NCI-H2081 treated with DMSO at 0.1 percent for 48 hours (cell line): ENCODE measurements at regions not wholly inside any gene's neighbourhood (a gene's known extent, or its start where the extent isn't known, plus 50 kb on each side); places are given as distances from the start of the nearest gene placed in this dataset.
"Not testable (repeated sequence)": the region's sequence is repeated elsewhere in the genome, so short reads cannot be mapped to it uniquely, and the experiment has no call there.

Experiments
- DNase-seq: peaks from one replicate; lab custom pipeline; 2025; lab: John Stamatoyannopoulos, UW

DNA sequence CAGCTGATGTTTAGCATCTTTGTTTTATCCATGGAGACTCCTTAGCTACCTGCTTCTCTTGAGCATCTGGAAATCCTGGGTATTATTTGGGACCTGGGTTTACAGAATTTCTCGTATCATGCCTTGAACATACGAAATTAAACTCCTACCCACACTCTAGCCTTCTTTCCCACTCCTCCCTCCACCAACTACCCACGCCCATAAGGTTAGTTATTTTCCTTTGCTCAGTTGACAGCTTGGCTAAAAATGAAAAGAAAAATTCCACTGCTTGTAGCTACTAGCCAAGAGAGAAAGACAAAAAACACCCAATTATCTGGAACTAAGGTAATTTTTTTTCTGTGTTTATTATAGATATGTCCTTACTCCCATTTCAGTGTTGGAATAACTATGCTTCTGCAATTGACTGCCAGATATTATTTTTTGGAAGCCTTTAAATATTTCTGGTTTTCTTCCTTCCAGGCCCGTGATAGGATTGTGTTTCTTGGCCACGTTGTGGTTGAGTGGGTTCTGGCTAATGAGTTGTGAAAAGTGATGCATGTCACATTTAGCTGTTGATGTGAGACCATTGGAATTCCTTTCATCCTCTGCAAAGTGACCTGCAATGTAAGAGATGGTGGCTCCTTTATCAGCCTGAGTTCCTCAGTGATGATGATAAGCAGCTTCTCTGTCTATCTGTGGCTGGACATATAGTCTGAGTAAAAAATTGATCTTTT, 308.1 kb downstream of the LRRC70 start:
- DNase-seq = no peak

DNA sequence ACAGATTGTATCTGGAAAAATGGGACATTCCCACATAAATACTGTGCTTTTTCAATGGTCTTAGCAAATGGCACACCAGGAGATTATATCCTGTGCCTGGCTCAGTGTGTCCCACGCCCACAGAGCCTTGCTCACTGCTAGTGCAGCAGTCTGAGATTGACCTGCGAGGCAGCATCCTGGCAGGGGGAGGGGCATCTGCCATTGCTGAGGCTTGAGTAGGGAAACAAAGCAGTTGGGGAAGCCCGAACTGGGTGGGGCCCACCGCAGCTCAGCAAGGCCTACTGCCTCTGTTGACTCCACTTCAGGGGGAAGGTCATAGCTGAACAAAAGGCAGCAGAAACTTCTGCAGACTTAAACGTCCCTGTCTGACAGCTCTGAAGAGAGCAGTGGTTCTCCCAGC, 258.7 kb downstream of the LRRC70 start:
- DNase-seq = not testable (repeated sequence)

GRCh38 chr5:62829604-62829986, 251.0 kb downstream of the LRRC70 start:
- no peak for DNase-seq

DNA sequence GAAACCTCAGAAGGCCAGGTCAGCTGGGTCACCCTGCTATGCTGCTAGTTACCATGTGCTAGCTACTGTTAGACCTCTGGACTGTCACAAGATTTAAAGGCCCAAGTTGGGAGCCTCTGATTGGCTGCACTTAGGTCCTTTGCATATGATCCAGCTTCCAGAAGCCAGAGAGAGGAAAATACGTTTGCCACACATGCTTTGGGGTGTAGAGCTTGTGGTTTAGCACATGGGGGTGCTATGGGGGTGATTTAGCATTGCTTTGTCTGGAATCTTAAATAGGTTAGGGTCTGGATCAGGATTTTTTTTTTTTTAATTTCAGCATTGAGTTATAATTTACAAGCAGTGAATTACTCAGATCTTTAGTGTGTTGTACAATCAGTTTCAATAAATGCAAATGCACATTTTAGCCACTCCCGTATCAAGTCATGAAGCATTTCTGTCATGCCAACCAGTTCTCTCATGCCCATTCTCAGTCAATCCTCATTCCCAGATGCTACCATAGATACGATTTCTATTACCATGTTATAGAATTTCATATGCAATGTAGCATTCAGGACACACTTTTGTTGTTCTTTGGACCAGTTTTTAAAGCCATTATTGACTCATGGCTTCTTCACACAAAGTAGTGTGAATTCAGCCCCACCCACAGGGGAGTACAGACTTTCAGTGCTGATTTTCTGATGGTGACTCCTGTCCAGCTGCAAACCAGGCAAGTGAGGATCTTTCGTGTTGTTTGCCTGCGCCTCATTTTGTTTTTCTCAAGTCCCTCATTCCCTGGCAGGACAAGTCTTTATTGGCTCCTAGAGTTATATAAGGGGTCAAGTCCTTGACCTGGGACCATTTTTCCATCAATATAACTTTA, 250.4 kb downstream of the LRRC70 start:
- DNase-seq = no peak

- DNase-seq = no peak
Observed at GRCh38 chr5:62825623-62826220, 247.1 kb downstream of the LRRC70 start.

GRCh38 chr5:62824936-62825335, 246.3 kb downstream of the LRRC70 start:
- DNase-seq = no peak

DNA sequence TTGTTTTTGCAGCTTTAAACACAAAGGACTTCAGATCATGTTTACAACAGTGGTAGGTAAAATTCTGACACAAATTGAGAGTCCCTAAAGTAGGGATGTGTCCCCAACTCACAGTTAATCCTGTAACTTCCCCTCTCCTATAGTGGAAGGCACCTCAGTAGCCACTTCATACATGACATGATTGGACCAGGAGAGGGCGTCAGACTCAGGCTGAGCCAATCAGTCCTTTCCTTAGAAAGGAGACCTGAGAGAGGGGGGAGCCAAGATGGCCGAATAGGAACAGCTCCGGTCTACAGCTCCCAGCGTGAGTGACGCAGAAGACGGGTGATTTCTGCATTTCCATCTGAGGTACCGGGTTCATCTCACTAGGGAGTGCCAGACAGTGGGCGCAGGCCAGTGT, 238.4 kb downstream of the LRRC70 start:
- not testable (repeated sequence) for DNase-seq

DNA sequence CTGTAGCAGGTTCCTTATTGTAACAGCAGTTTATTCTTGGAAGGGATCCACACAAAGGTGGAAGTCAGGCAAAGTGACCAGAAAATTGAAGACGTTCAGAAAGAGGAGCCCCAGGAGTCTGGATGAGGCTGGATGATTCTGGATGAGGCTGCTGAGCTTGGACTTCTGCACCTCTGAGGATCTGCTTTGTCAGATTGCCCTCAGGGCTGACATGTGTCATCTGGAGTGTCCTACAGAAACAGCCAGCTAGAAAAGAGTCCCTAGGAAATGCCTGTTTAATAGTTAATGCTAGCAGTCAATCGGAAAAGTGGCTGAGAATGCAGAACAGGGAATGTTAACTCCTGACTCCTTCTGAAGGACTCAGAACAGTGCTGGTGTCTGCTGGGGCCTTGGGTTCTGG, 236.4 kb downstream of the LRRC70 start:
- no peak for DNase-seq

GRCh38 chr5:62812621-62813255, 234.1 kb downstream of the LRRC70 start:
- DNase-seq = no peak

DNA sequence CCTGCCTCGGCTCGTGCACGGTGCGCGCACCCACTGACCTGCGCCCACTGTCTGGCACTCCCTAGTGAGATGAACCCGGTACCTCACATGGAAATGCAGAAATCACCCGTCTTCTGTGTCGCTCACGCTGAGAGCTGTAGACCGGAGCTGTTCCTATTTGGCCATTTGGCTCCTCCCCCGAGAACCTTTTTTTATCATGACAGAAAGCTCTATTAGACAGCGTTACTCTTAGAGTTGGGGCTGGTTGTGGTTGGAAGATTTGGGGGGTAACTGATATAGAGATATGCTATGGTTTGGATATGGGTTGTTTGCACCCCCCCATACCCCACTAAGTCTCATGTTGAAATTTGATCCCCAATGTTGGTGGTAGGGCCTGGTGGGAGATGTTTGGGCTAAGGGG, 226.2 kb downstream of the LRRC70 start:
- DNase-seq = not testable (repeated sequence)

DNA sequence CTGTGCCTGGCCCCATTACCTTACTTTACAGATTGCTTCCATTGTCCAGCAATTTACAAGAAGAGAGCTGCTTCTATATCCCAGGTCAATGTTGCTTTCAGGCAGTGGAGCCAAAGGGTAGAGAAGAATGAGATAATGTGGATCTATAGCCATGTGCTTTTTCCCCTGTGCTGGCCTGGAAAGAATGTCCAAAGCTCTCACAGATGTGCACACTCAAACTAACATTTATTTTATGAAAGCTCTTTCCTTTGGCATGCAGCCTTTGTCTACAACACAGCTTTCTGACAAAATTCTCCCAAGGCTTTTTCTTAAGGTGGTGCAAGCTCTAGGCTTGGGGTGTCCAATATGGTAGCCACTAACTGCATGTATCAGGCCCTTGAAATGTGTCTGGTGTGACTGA, 217.3 kb downstream of the LRRC70 start:
- no peak for DNase-seq

DNA sequence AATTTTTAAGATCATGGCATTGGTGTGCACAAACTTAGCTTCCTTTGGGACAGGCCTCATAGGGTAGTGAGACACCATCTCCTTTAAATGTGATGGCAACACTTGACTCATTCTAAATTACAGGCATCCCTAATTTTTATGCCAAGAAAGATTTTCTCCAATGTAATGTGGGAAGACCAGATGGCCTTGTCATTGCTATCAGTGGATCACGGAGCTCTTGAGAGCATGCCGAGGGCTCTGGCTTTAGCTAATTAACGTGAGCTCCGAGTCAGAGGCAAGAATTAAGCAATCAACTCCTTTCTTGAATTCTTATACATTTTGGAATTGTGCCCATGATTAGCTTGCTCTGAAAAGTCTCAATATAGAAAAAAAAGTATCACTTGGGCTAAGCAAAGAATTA, 215.8 kb downstream of the LRRC70 start:
- no peak for DNase-seq

GRCh38 chr5:62791059-62791458, 212.4 kb downstream of the LRRC70 start:
- no peak for DNase-seq

- DNase-seq = no peak
Observed at GRCh38 chr5:62790348-62790747, 211.7 kb downstream of the LRRC70 start.

DNA sequence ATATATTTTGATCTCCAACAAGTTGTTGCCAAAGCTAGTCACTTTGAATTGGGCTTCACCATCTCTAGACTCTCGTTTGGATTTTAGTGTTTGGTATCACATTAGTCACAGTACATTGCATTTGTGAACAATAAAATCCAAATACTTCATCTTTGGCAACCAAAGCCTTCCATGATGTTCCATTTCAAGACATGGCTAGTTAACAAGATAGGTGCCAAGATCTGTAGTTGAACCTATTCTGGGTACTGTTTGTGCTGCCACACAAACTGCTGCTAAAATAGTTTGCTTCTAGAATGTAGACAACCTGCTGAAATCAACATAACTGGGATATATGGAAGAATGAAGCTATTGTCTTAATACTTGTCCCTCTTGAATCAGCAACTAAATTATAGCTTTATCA, 207.5 kb downstream of the LRRC70 start:
- no peak for DNase-seq

- DNase-seq = no peak
Observed at GRCh38 chr5:62785588-62785987, 207.0 kb downstream of the LRRC70 start.

- no peak for DNase-seq
Observed at GRCh38 chr5:62783374-62784057, 204.9 kb downstream of the LRRC70 start.

GRCh38 chr5:62780888-62781287, 202.3 kb downstream of the LRRC70 start:
- no peak for DNase-seq

GRCh38 chr5:62780230-62780629, 201.6 kb downstream of the LRRC70 start:
- DNase-seq = no peak

GRCh38 chr5:62779010-62779422, 200.4 kb downstream of the LRRC70 start:
- no peak for DNase-seq

- no peak for DNase-seq
Observed at GRCh38 chr5:62778316-62779009, 199.8 kb downstream of the LRRC70 start.
